B cell (primary cell): ENCODE measurements at regions not wholly inside any gene's neighbourhood (a gene's known extent, or its start where the extent isn't known, plus 50 kb on each side); places are given as distances from the start of the nearest gene placed in this dataset.

Source experiments
- EZH2 ChIP-seq: IDR thresholded peaks from 2 replicates; pipeline ENCODE4 v1.6.1; 2012; ENCODE audit warnings: borderline replicate concordance, low read depth, mild to moderate bottlenecking, moderate library complexity, low read length; ENCODE audit not compliant: insufficient read depth, poor library complexity, severe bottlenecking
- TF ChIP-seq, protein P1 (sequence below): fragments of 200-600 bp; IDR thresholded peaks from one replicate; pipeline ENCODE4 v1.8.0; 2022; ENCODE audit warnings: antibody characterized with exemption, mild to moderate bottlenecking

DNA sequence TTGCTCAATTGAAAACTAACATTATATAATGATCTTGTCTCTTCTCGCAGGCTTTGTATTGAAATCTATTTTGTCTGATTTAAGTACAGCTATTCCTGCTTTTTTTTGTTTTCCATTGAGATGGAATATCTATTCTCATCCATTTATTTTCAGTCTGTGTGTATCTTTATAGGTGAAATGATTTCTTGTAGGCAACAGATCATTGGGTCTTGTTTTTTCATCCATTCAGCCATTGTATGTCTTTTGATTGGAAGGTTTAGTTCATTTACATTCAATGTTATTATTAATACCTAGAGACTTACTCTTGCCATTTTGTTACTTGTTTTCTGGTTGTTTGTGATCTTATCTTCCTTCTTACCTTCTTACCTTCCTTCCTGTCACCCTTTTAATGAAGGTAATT is 77.8 kb upstream of the TRPC6 start:
- TF ChIP-seq, protein P1, sequence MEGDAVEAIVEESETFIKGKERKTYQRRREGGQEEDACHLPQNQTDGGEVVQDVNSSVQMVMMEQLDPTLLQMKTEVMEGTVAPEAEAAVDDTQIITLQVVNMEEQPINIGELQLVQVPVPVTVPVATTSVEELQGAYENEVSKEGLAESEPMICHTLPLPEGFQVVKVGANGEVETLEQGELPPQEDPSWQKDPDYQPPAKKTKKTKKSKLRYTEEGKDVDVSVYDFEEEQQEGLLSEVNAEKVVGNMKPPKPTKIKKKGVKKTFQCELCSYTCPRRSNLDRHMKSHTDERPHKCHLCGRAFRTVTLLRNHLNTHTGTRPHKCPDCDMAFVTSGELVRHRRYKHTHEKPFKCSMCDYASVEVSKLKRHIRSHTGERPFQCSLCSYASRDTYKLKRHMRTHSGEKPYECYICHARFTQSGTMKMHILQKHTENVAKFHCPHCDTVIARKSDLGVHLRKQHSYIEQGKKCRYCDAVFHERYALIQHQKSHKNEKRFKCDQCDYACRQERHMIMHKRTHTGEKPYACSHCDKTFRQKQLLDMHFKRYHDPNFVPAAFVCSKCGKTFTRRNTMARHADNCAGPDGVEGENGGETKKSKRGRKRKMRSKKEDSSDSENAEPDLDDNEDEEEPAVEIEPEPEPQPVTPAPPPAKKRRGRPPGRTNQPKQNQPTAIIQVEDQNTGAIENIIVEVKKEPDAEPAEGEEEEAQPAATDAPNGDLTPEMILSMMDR: no peak
- TF ChIP-seq EZH2: no peak
